ENCODE measurements at regions not wholly inside any gene's neighbourhood (a gene's known extent, or its start where the extent isn't known, plus 50 kb on each side); places are given as distances from the start of the nearest gene placed in this dataset.
"Not testable (repeated sequence)": the region's sequence is repeated elsewhere in the genome, so short reads cannot be mapped to it uniquely, and the experiment has no call there.

GRCh38 chrX:130467936-130468335, 66.1 kb downstream of the RBMX2 start:
- Mint-ChIP-seq H3K36me3 (no peaks in the 10 kb centered on the region), H3K4me1 (no peaks in the 10 kb centered on the region), H3K9me3 (no peaks in the 10 kb centered on the region), H3K27ac (no peak overlapping the region), H3K4me3 (no peak overlapping the region), H3K27me3 (no peaks in the 10 kb centered on the region)
- DNase-seq = no peak
- CTCF ChIA-PET = no interaction called here

GRCh38 chrX:130468395-130468923, 66.7 kb downstream of the RBMX2 start:
- H3K4me3 Mint-ChIP-seq = no peak overlapping the region
- H3K4me1 Mint-ChIP-seq = no peaks in the 10 kb centered on the region
- CTCF ChIA-PET = no interaction called here
- no peaks in the 10 kb centered on the region for H3K27me3 Mint-ChIP-seq
- no peaks in the 10 kb centered on the region for H3K9me3 Mint-ChIP-seq
- DNase-seq = no peak
- H3K27ac Mint-ChIP-seq = no peak overlapping the region
- H3K36me3 Mint-ChIP-seq = no peaks in the 10 kb centered on the region

- H3K36me3 Mint-ChIP-seq = no peaks in the 10 kb centered on the region
- H3K27me3 Mint-ChIP-seq = no peaks in the 10 kb centered on the region
- H3K27ac Mint-ChIP-seq = no peak overlapping the region
- H3K4me1 Mint-ChIP-seq = no peaks in the 10 kb centered on the region
- H3K4me3 Mint-ChIP-seq = no peak overlapping the region
- no peaks in the 10 kb centered on the region for H3K9me3 Mint-ChIP-seq
- DNase-seq = no peak
- CTCF ChIA-PET = no interaction called here
Observed at GRCh38 chrX:130482871-130483270, 81.1 kb downstream of the RBMX2 start.

GRCh38 chrX:130485870-130486269, 84.1 kb downstream of the RBMX2 start:
- DNase-seq = no peak
- H3K27me3 Mint-ChIP-seq = no peaks in the 10 kb centered on the region
- no peaks in the 10 kb centered on the region for H3K9me3 Mint-ChIP-seq
- no peaks in the 10 kb centered on the region for H3K4me1 Mint-ChIP-seq
- no peaks in the 10 kb centered on the region for H3K36me3 Mint-ChIP-seq
- no peak overlapping the region for H3K27ac Mint-ChIP-seq
- CTCF ChIA-PET = no interaction called here
- H3K4me3 Mint-ChIP-seq = no peak overlapping the region

- H3K4me3 Mint-ChIP-seq, H3K9me3 Mint-ChIP-seq, H3K36me3 Mint-ChIP-seq, DNase-seq, H3K27ac Mint-ChIP-seq, H3K27me3 Mint-ChIP-seq, H3K4me1 Mint-ChIP-seq: not testable (repeated sequence)
- CTCF ChIA-PET = interaction anchor here (1.1 kb wide), 1 partner anchor 602 kb away, joined by 3 read pairs; no protein-coding TSS in a partner anchor
Observed at GRCh38 chrX:130495502-130495901, 93.7 kb downstream of the RBMX2 start.

GRCh38 chrX:130497531-130497930, 95.7 kb downstream of the RBMX2 start:
- no peaks in the 10 kb centered on the region for H3K4me1 Mint-ChIP-seq

GRCh38 chrX:130498653-130499274, 97.0 kb downstream of the RBMX2 start:
- no peak overlapping the region for H3K27ac Mint-ChIP-seq
- no peaks in the 10 kb centered on the region for H3K4me1 Mint-ChIP-seq
- H3K27me3 Mint-ChIP-seq = no peaks in the 10 kb centered on the region
- H3K9me3 Mint-ChIP-seq = no peaks in the 10 kb centered on the region
- CTCF ChIA-PET = no interaction called here
- H3K4me3 Mint-ChIP-seq = no peak overlapping the region
- DNase-seq = no peak
- no peaks in the 10 kb centered on the region for H3K36me3 Mint-ChIP-seq

More at GRCh38 chrX:130497531-130497930, 95.7 kb downstream of the RBMX2 start:
- Mint-ChIP-seq H3K27me3 (no peaks in the 10 kb centered on the region), H3K9me3 (no peaks in the 10 kb centered on the region), H3K4me3 (no peak overlapping the region), H3K36me3 (no peaks in the 10 kb centered on the region), H3K27ac (no peak overlapping the region)
- CTCF ChIA-PET = no interaction called here
- DNase-seq = no peak

- no peak for DNase-seq
- CTCF ChIA-PET = no interaction called here
- H3K9me3 Mint-ChIP-seq = no peaks in the 10 kb centered on the region
- H3K27me3 Mint-ChIP-seq = no peaks in the 10 kb centered on the region
- no peak overlapping the region for H3K27ac Mint-ChIP-seq
- no peak overlapping the region for H3K4me3 Mint-ChIP-seq
- H3K4me1 Mint-ChIP-seq = no peaks in the 10 kb centered on the region
- no peaks in the 10 kb centered on the region for H3K36me3 Mint-ChIP-seq
Observed at GRCh38 chrX:130502016-130502570, 100.3 kb downstream of the RBMX2 start.

GRCh38 chrX:130504019-130504418, 102.2 kb downstream of the RBMX2 start:
- CTCF ChIA-PET = no interaction called here
- Mint-ChIP-seq H3K36me3 (no peaks in the 10 kb centered on the region), H3K27ac (no peak overlapping the region), H3K27me3 (no peaks in the 10 kb centered on the region), H3K9me3 (no peaks in the 10 kb centered on the region), H3K4me1 (no peaks in the 10 kb centered on the region), H3K4me3 (no peak overlapping the region)
- no peak for DNase-seq

GRCh38 chrX:130507015-130507414, 105.2 kb downstream of the RBMX2 start:
- no peaks in the 10 kb centered on the region for H3K27me3 Mint-ChIP-seq
- H3K4me3 Mint-ChIP-seq = no peak overlapping the region
- no peaks in the 10 kb centered on the region for H3K9me3 Mint-ChIP-seq
- no peaks in the 10 kb centered on the region for H3K36me3 Mint-ChIP-seq
- H3K4me1 Mint-ChIP-seq = no peaks in the 10 kb centered on the region
- CTCF ChIA-PET = no interaction called here
- no peak overlapping the region for H3K27ac Mint-ChIP-seq
- no peak for DNase-seq

- H3K27me3 Mint-ChIP-seq, H3K4me3 Mint-ChIP-seq, CTCF ChIA-PET, DNase-seq, H3K36me3 Mint-ChIP-seq, H3K27ac Mint-ChIP-seq, H3K4me1 Mint-ChIP-seq, H3K9me3 Mint-ChIP-seq: not testable (repeated sequence)
Observed at GRCh38 chrX:130512534-130512933, 110.7 kb downstream of the RBMX2 start.

GRCh38 chrX:130516123-130516522, 114.3 kb downstream of the RBMX2 start:
- no peak overlapping the region for H3K27ac Mint-ChIP-seq
- no peak overlapping the region for H3K4me3 Mint-ChIP-seq
- CTCF ChIA-PET = no interaction called here
- H3K4me1 Mint-ChIP-seq = no peaks in the 10 kb centered on the region
- no peaks in the 10 kb centered on the region for H3K36me3 Mint-ChIP-seq
- H3K27me3 Mint-ChIP-seq = no peaks in the 10 kb centered on the region
- peaks cover 7% of the 10 kb centered on the region for H3K9me3 Mint-ChIP-seq
- DNase-seq = no peak

- H3K36me3 Mint-ChIP-seq = no peaks in the 10 kb centered on the region
- peaks cover 12% of the 10 kb centered on the region for H3K27me3 Mint-ChIP-seq
- no peak for DNase-seq
- CTCF ChIA-PET = no interaction called here
- no peak overlapping the region for H3K4me3 Mint-ChIP-seq
- H3K27ac Mint-ChIP-seq = no peak overlapping the region
- H3K4me1 Mint-ChIP-seq = no peaks in the 10 kb centered on the region
- no peaks in the 10 kb centered on the region for H3K9me3 Mint-ChIP-seq
Observed at GRCh38 chrX:130523460-130524394, 121.9 kb downstream of the RBMX2 start.

GRCh38 chrX:130524476-130525194, 122.8 kb downstream of the RBMX2 start:
- Mint-ChIP-seq H3K27ac (no peak overlapping the region), H3K4me3 (no peak overlapping the region), H3K27me3 (peaks cover 12% of the 10 kb centered on the region), H3K36me3 (no peaks in the 10 kb centered on the region), H3K9me3 (no peaks in the 10 kb centered on the region), H3K4me1 (no peaks in the 10 kb centered on the region)
- DNase-seq = no peak
- CTCF ChIA-PET = no interaction called here
